ENCODE measurements at regions not wholly inside any gene's neighbourhood (a gene's known extent, or its start where the extent isn't known, plus 50 kb on each side); places are given as distances from the start of the nearest gene placed in this dataset.

GRCh38 chr10:43842496-43842895 is 193.8 kb upstream of the ZNF32 start:
- peak overlapping the region; percentile 60; the same call in 1 of the 2 replicates for H2BK12ac ChIP-seq (ENCODE audit: low read depth, low read length)
- POLR2A ChIA-PET (ENCODE audit: partially characterized antibody) = no interaction called here
- peak overlapping the region; percentile 53; the same call in 1 of the 2 replicates for H3K18ac ChIP-seq (ENCODE audit: extremely low read depth, low read length)

More at GRCh38 chr10:43842496-43842895, 193.8 kb upstream of the ZNF32 start:
- no peak overlapping the region for H4K8ac ChIP-seq (ENCODE audit: extremely low read depth, insufficient read depth, low read length)
- H3K9ac ChIP-seq (replicated peaks in 1 of 4; ENCODE audit: extremely low read depth in 1 of 4, low read depth in 3 of 4, low read length in 3 of 4) = no peak overlapping the region
- H4K91ac ChIP-seq (replicated peaks; ENCODE audit: insufficient read length, low read length) = no peak overlapping the region
- H3K23ac ChIP-seq (ENCODE audit: insufficient read length) = no peak overlapping the region
- no peaks in the 10 kb centered on the region for H4K20me1 ChIP-seq (replicated peaks in 1 of 2; ENCODE audit: control insufficient read depth in 1 of 2, insufficient read depth in 2 of 2, low read length in 2 of 2)
- H3K4me3 ChIP-seq (ENCODE audit: extremely low read depth in 1 of 4, insufficient read depth in 2 of 4, low read depth in 3 of 4, low read length in 4 of 4) = no peak overlapping the region
- no peak overlapping the region for H3K14ac ChIP-seq (ENCODE audit: insufficient read length)
- no peaks in the 10 kb centered on the region for H3K9me3 ChIP-seq (ENCODE audit: insufficient read depth in 2 of 2, low read depth in 1 of 2, low read length in 1 of 2)
- no peak for FAIRE-seq
- no peaks in the 10 kb centered on the region for H3K36me3 ChIP-seq (ENCODE audit: control insufficient read depth in 2 of 4, insufficient read depth in 4 of 4, low read length in 3 of 4)
- no peak overlapping the region for H3K4ac ChIP-seq (replicated peaks; ENCODE audit: insufficient read length, low read depth, low read length)
- no peak overlapping the region for H2AFZ ChIP-seq (ENCODE audit: low read length)
- TF ChIP-seq HDAC6 (IDR thresholded peaks at IDR 0.05; ENCODE audit: low read depth, low read length) = no peak
- peak; percentile 27; the same call in 1 of the 2 replicates for TF ChIP-seq MAX (IDR thresholded peaks at IDR 0.05)
- H2BK120ac ChIP-seq (replicated peaks; ENCODE audit: low read depth, low read length) = no peak overlapping the region
- no peak overlapping the region for H3K27ac ChIP-seq (ENCODE audit: low read depth, low read length)
- no peak for DNase-seq (ENCODE audit: low read depth in 1 of 2, low spot score in 2 of 2)
- no peak overlapping the region for H2AK5ac ChIP-seq (ENCODE audit: low read depth, low read length)
- H2BK5ac ChIP-seq (ENCODE audit: low read depth, low read length) = no peak overlapping the region
- no peak overlapping the region for H2BK20ac ChIP-seq (ENCODE audit: low read length)
- no peak overlapping the region for H4K5ac ChIP-seq (ENCODE audit: insufficient read length, low read depth, low read length)
- no peaks in the 10 kb centered on the region for H3K79me1 ChIP-seq (ENCODE audit: low read depth, low read length)
- no peaks in the 10 kb centered on the region for H3K79me2 ChIP-seq (ENCODE audit: control insufficient read depth in 1 of 2, insufficient read depth in 2 of 2, low read length in 2 of 2)
- H3K27me3 ChIP-seq (replicated peaks in 1 of 4; ENCODE audit: control insufficient read depth in 3 of 4, extremely low read depth in 1 of 4, insufficient read depth in 3 of 4, low read length in 3 of 4) = no peaks in the 10 kb centered on the region
- no peaks in the 10 kb centered on the region for H3K4me1 ChIP-seq (replicated peaks in 1 of 4; ENCODE audit: control insufficient read depth in 3 of 4, insufficient read depth in 4 of 4, low read length in 3 of 4)
- no peak overlapping the region for H3K4me2 ChIP-seq (ENCODE audit: insufficient read depth in 1 of 2, low read depth in 2 of 2, low read length in 2 of 2)
- CTCF ChIA-PET (ENCODE audit: partially characterized antibody) = interaction anchor here (1.2 kb wide), 1 partner anchor 43 kb away, joined by 3 read pairs; no protein-coding TSS in a partner anchor
- no peak overlapping the region for H3K56ac ChIP-seq (replicated peaks; ENCODE audit: insufficient read length, low read depth, low read length)
- H2BK15ac ChIP-seq (ENCODE audit: low read length) = no peak overlapping the region
- WGBS, 2 experiments (ENCODE audit: extremely low coverage in 1 of 2, insufficient coverage in 1 of 2, insufficient read length in 1 of 2, insufficient replicate concordance in 2 of 2, low coverage in 1 of 2, low lambda C conversion rate in 2 of 2, missing lambda C conversion rate in 1 of 2) = 83% methylated on average over 7 of the region's 9 CpGs; no CpG with 5 or more reads in 1 of the 2 experiments
- H3K23me2 ChIP-seq (ENCODE audit: low read depth, low read length) = no peaks in the 10 kb centered on the region

Data from H1 (cell line).